ENCODE measurements at regions not wholly inside any gene's neighbourhood (a gene's known extent, or its start where the extent isn't known, plus 50 kb on each side); places are given as distances from the start of the nearest gene placed in this dataset.

DNA sequence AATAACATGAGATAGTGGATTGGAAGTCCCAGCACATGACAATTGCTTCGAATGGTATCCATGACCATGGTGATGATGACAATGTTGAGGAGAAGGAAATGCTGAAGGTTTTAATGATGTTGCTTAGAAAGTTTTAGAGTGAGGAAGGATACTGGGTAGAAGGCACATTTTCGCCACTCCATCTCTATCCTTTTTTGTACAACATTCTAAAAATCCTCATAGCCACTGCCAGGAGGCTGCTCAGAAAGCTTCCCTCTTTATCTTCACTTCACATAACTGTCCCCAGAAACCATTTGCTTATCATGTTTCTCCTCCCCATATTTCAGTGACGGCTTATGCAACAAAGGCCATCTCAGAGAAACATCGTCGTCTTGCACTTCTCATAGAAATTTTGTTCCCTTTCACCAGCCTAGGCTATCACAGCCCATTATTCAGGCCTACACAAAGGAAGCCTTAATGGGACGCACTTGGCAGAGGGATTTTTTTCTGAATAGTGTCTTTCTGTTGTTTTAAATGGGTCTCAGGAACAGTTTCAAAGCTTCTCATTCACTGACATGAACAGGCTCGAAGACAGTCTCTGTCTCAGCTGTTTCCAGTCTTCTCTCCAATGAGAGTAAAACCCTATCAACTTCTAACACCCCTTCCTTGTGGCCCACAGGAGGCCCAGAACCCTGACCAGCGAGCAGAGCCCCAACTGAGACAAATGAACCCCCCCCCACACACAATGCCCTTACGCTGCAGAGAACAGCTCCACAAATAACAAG is 506.7 kb downstream of the HAPSTR1 start (continued):
- TF ChIP-seq STAT5B (CRISPR knock-in tag; IDR thresholded peaks at IDR 0.05) (no peak), ZBTB17 (CRISPR knock-in tag; IDR thresholded peaks at IDR 0.05) (0 out of 2 replicates have a peak, but pooled peaks have one; percentile 20), CCAR2 (IDR thresholded peaks at IDR 0.05; ENCODE audit: low read depth, low read length) (no peak), ZNF583 (CRISPR knock-in tag; IDR thresholded peaks at IDR 0.05) (no peak), BACH1 (tag; IDR thresholded peaks at IDR 0.05) (peak; percentile 75; the same call in 1 of the 2 replicates), ZNF175 (CRISPR knock-in tag; IDR thresholded peaks at IDR 0.05; ENCODE audit: low read depth) (peak; percentile 93; the same call in 1 of the 2 replicates), KDM1A (IDR thresholded peaks at IDR 0.05) (0 out of 4 replicates have a peak, but pooled peaks of 1 of the 2 experiments have one; percentile 6), ZNF436 (CRISPR knock-in tag; IDR thresholded peaks at IDR 0.05) (no peak), ZNF324 (CRISPR knock-in tag; IDR thresholded peaks at IDR 0.05) (no peak), SMARCC2 (IDR thresholded peaks at IDR 0.05; ENCODE audit: low read depth) (peak; percentile 76; the same call in 1 of the 2 replicates), SETDB1 (IDR thresholded peaks at IDR 0.05; ENCODE audit: low read length) (no peak), TFAM (CRISPR knock-in tag; conservative IDR thresholded peaks at IDR 0.05) (no peak), RBM17 (IDR thresholded peaks at IDR 0.05; ENCODE audit: borderline replicate concordance, low read depth, low read length) (no peak), L3MBTL2 (IDR thresholded peaks at IDR 0.05) (peak; percentile 92), ZNF384 (IDR thresholded peaks at IDR 0.05; ENCODE audit: low read depth, low read length) (no peak), HMG20B (CRISPR knock-in tag; IDR thresholded peaks at IDR 0.05) (no peak), ZKSCAN1 (IDR thresholded peaks at IDR 0.05; ENCODE audit: low read depth, low read length) (no peak), HNRNPH1 (optimal IDR thresholded peaks at IDR 0.05; ENCODE audit: low read depth, low read length) (no peak), NFIX (CRISPR knock-in tag; IDR thresholded peaks at IDR 0.05; ENCODE audit: low read depth) (no peak), ZKSCAN8 (CRISPR knock-in tag; IDR thresholded peaks at IDR 0.05) (peak; percentile 3; the same call in 1 of the 2 replicates)
- TF ChIP-seq, protein P1, sequence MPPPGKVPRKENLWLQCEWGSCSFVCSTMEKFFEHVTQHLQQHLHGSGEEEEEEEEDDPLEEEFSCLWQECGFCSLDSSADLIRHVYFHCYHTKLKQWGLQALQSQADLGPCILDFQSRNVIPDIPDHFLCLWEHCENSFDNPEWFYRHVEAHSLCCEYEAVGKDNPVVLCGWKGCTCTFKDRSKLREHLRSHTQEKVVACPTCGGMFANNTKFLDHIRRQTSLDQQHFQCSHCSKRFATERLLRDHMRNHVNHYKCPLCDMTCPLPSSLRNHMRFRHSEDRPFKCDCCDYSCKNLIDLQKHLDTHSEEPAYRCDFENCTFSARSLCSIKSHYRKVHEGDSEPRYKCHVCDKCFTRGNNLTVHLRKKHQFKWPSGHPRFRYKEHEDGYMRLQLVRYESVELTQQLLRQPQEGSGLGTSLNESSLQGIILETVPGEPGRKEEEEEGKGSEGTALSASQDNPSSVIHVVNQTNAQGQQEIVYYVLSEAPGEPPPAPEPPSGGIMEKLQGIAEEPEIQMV (tag; conservative IDR thresholded peaks at IDR 0.05; ENCODE audit: low read depth): no peak; the same call in 1 of the 2 replicates
- TF ChIP-seq, protein P2, sequence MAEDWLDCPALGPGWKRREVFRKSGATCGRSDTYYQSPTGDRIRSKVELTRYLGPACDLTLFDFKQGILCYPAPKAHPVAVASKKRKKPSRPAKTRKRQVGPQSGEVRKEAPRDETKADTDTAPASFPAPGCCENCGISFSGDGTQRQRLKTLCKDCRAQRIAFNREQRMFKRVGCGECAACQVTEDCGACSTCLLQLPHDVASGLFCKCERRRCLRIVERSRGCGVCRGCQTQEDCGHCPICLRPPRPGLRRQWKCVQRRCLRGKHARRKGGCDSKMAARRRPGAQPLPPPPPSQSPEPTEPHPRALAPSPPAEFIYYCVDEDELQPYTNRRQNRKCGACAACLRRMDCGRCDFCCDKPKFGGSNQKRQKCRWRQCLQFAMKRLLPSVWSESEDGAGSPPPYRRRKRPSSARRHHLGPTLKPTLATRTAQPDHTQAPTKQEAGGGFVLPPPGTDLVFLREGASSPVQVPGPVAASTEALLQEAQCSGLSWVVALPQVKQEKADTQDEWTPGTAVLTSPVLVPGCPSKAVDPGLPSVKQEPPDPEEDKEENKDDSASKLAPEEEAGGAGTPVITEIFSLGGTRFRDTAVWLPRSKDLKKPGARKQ (CRISPR knock-in tag; IDR thresholded peaks at IDR 0.05): no peak
- TF ChIP-seq, protein P3, sequence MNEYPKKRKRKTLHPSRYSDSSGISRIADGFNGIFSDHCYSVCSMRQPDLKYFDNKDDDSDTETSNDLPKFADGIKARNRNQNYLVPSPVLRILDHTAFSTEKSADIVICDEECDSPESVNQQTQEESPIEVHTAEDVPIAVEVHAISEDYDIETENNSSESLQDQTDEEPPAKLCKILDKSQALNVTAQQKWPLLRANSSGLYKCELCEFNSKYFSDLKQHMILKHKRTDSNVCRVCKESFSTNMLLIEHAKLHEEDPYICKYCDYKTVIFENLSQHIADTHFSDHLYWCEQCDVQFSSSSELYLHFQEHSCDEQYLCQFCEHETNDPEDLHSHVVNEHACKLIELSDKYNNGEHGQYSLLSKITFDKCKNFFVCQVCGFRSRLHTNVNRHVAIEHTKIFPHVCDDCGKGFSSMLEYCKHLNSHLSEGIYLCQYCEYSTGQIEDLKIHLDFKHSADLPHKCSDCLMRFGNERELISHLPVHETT (CRISPR knock-in tag; conservative IDR thresholded peaks at IDR 0.05 in 1 of 2, IDR thresholded peaks at IDR 0.05 in 1 of 2): 0 out of 4 replicates have a peak, but pooled peaks of 1 of the 2 experiments have one; percentile 35
- TF ChIP-seq, protein P4, sequence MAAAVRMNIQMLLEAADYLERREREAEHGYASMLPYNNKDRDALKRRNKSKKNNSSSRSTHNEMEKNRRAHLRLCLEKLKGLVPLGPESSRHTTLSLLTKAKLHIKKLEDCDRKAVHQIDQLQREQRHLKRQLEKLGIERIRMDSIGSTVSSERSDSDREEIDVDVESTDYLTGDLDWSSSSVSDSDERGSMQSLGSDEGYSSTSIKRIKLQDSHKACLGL (CRISPR knock-in tag; IDR thresholded peaks at IDR 0.05; ENCODE audit: borderline replicate concordance, poor library complexity, severe bottlenecking): no peak
